Glomerular visceral epithelial cell (primary cell): ENCODE measurements at regions not wholly inside any gene's neighbourhood (a gene's known extent, or its start where the extent isn't known, plus 50 kb on each side); places are given as distances from the start of the nearest gene placed in this dataset.
A peak's percentile ranks its signal among the peaks of the same experiment; 100 is the strongest.
"Not testable (repeated sequence)": the region's sequence is repeated elsewhere in the genome, so short reads cannot be mapped to it uniquely, and the experiment has no call there.

ENCODE experiments used
- DNase-seq: peaks from one replicate; pipeline ENCODE4 v3.0.0-alpha.2; 2016; ENCODE audit errors: extremely low spot score

DNA sequence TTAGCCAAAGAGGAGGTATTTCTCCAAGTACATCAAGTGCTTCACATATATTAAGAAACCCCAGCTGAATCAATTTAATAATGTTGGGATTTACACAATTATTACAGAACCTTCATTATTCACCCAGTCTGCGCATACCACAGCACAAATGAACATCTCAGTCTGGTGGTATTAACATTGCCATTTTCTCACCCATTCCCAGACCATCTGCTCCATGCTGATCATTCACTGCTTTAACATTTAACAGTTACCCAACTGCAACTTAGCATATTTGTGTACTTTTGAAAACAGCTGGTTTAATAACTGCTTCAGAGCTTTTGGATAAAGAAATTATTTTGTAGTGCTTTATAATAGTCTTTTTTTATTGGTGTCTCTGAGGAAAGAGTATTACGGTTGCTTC is 1072.1 kb downstream of the NXPH1 start:
- no peak for DNase-seq

DNA sequence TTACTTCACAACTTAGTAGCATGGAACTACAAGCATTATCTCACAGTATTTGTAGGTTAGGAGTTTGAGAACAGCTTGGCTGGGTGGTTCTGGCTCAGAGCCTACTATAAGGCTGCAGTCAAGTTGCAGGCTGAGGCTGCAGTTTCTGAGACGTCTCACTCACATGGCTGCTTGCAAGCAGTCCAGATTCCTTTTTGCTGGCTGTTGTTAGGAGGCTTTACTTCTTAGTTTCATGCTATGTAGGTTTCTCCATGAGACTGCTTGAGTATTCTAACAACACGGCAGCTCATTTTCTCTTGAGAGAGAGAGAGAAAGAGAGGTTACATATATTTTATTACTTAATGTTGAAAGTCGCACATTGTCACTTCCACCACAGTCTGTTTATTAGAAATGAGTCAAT is 1073.9 kb downstream of the NXPH1 start:
- DNase-seq = no peak

DNA sequence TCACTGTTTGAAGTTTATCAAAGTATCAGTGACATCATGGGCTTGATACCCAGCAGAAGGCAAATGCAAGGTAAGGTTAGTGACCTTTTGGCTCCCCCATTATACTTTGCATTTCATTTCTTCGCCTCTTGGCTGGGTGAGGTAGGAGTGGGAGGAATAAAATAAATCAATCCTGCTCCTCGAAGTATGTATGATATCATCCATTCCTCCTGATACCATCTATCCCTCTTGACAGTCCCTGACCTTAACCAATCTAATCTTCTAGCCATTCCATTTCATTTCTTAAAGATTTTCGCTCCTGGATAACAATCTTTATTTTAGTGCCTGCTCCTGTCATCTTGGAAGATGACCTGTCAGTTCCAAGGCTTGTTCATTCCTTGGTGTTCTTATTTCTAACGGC is 1083.3 kb downstream of the NXPH1 start:
- no peak for DNase-seq

DNA sequence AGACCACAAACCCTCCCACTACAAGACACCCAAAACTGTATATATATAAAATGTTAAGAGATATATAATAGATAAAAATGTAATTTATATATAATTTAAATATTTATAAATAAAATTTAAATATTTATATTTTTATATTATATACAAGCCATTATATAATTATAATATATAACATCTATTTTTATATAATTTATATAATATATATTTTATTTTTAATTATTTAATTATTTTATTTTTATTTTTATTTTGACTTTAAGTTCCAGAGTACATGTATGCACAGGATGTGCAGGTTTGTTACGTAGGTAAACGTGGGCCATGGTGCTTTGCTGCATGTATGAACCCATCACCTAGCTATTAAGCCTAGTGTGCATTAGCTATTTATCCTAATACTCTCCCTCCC is 1090.2 kb downstream of the NXPH1 start:
- DNase-seq = no peak

DNA sequence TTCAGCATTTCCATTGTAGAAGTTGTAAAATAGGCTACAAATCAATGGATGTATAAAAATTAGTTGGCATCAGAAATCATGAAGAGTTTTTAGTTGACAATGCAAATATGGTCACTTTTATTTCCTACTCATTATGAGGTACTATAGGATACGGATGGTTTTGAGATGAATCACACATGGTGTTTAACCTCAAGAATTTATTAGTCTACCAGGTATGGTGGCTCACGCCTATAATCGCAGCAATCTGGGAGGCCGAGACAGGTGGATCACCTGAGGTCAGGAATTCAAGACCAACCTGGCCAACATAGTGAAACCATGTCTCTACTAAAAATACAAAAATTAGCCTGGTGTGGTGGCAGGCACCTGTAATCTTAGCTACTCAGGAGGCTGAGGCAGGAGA is 1119.0 kb downstream of the NXPH1 start:
- DNase-seq = peak; percentile 5

DNA sequence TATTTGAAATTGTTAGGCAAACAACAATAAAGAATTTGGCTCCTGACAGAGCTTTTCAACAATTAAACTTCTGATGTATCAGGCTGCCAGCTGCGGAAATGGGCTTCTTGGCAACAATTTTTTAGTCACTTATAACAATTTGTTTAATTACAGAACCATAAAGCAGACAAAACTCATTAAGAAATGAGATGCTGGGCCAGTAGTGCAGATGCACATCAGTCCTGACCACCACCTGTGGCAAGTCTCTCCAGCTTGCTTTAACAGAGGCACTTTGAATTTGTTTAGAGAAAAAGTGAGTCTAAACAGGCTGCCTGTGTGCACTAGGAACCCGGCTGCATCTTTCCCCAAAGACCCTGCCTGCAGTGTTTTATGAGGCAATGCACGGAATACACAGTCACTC is 1124.4 kb downstream of the NXPH1 start:
- DNase-seq = no peak

DNA sequence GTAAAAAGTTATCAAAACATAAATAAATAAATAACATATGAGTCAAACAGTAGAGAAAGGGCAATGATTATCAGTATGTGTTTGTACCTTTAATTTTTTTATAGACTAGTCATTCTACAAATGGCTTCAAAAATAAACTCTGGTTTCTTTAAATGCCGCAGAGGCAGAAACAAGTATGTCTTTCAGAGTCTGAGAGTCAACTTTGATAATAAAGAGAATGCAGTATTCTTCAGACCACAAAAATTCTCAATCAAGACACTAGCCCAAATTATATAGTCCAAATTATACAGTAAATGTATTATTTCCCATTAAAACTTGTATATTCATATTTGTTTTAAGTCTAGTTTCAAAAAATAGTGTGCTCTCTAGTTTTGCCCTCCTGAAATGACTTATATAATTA is 1142.3 kb downstream of the NXPH1 start:
- DNase-seq = no peak

DNA sequence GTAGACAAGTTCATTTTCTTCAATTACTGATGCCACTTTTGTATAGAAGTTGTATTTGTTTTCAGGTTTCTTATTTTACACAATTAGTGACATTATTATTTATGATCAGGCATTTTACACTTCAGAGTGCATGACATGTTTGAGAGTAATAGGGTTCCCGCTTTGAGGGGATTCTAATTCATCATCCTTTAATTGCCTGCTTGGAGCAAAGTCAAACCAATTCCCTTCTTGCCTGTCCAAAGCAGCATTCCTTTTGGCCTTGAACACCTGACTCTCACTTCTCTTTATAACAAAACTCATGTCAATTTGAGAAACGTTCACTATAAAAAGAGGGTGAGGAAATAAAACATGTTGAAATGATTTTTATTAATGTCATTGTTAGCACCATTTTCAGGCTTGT is 1149.4 kb downstream of the NXPH1 start:
- DNase-seq = no peak

DNA sequence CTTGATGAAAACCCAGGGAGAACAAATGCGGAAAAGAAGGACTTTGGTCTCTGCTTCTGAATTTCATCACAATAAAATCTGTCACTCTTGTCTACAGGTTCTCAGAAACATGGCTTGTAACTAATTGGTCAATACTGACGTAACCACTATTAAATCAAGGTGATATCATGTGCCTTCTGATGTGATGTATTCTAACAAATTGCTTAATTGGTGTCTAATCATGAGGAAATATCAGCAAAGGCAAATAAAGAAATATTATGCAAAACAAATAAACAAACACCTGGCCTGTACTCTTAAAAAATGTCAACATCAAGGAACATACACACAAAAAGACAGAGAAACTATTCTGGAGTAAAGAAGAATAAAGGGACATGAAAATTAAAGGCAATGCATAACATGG is 1165.0 kb downstream of the NXPH1 start:
- no peak for DNase-seq

DNA sequence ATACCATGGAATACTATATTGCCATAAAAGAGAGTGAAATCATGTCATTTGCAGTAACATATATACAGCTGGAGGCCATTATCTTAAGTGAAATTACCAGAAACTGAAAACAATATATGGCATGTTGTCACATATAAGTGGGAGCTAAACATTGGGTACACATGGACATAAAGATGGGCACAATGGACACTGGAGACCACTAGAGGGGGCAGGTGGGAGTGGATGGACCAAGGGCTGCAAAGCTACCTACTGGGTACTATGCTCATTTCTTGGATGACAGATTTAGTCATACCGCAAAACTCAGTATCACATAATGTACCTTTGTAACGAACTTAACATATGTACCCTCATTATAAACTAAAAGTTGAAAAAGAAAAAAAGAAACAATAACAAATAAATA is 1167.6 kb downstream of the NXPH1 start:
- DNase-seq = peak; percentile 6

DNA sequence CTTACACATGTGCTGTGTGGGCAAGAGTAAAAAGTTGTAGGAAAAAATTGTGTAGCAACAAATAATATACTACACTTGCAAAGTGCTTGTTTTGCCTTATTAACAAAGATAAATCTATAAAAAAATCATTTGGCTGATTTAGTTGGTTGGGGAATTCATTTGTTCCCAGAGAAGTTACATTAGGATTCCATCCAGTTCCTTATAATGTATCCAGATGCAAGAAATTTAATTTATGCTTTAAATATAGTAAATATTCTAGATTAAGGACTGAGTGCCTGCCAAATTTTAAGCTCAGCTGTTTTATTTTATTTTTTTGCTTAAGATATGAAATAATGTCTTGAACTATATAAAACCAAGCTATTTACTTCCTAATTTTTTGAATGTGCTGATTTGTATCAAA is 1169.9 kb downstream of the NXPH1 start:
- no peak for DNase-seq

DNA sequence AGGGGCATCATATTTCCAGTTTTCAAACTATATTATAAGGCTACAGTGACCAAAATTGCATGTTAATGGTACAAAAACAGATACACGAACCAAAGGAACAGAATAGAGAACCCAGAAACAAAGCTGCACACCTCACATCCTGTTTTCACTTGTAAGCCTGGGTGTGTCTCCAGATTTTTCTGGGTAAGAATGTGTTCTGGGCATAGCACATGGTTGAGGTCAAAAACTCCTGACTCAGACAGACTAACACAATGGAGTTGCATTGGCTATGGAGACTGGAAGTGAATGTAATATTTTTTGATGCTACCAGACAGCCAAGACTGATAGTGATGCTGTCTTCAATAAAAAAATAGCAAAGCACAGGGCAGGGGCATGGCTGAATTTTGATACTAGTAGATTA is 1175.2 kb downstream of the NXPH1 start:
- DNase-seq = no peak

DNA sequence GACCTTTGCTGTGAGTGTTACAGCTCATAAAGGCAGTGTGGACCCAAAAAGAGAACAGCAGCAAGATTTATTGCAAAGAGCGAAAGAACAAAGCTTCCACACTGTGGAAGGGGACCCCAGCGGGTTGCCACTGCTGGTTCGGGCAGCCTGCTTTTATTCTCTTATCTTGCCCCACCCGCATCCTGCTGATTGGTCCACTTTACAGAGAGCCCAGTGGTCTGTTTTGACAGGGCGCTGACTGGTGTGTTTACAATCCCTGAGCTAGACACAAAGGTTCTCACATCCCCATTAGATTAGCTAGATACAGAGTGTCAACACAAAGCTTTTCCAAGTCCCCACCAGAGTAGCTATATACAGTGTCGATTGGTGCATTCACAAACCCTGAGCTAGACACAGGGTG is 1187.5 kb downstream of the NXPH1 start:
- DNase-seq = not testable (repeated sequence)

DNA sequence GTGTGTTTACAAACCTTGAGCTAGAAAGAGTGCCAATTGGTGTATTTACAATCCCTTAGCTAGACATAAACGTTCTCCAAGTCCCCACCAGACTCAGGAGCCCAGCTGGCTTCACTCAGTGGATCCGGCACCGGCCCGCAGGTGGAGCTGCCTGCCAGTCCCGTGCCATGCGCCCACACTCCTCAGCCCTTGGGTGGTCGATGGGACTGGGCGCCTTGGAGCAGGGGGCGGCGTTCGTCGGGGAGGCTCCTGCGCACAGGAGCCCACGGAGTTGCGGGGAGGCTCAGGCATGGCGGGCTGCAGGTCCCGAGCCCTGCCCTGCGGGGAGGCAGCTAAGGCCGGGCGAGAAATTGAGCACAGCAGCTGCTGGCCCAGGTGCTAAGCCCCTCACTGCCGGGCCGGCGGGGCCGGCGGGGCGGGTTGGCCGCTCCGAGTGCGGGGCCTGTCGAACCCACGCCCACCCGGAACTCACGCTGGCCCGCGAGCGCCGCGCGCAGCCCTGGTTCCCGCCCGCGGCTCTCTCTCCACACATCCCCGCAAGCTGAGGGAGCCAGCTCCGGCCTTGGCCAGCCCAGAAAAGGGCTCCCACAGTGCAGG is 1188.0 kb downstream of the NXPH1 start:
- DNase-seq = not testable (repeated sequence)

DNA sequence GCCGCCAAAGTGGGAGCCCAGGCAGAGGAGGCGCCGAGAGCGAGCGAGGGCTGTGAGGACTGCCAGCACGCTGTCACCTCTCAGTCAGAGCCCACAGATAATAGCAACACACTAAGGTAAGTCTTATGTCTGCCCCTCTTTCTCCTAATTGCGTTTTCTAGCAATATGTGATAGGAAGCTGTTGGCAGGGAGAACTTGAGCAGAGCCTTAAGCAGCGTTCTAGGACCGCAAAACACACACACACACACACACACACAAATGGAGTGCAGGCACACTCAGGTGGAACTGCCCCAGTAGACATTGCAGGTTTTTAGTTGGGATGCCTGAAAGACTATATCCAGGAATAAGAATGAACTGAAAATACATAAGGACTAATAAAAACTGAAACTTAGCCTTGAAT is 1188.5 kb downstream of the NXPH1 start:
- DNase-seq = no peak

DNA sequence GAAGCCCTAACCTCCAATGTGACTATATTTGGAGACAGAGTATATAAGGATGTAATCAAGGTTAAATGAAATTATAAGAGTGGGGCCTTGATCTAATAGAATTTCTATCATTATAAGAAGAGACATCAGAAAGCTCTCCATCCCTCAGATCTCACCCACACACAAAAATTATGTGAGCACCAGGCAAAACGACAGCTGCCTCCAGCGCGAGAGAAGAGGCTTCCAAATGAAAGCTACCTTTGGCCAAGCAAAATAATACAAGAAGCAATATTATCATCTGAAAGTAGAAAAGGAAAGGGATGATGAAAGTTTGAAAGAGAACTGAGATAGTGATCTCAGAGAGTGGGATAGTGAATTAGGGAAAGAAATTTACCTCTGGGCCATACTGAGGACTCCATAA is 1192.5 kb downstream of the NXPH1 start:
- DNase-seq = no peak

DNA sequence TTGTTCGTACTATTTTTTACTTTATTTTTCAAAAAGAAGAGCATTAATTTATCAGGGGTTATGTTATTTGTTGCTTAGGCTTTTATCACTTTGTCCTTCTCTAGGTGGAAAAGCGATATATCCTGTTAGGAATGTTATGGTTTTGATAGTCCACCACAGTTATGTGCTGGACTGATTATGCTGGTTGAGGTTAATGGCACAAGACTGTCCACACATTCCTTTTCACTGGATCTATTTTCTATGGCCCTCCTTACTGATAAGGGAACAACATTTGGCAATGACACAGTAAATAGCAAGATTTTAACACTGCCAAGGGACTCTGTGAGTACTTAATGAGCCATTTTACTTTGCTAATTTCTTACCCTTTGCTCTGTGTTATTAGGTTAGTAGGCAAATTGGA is 1212.3 kb downstream of the NXPH1 start:
- DNase-seq = peak; percentile 46

DNA sequence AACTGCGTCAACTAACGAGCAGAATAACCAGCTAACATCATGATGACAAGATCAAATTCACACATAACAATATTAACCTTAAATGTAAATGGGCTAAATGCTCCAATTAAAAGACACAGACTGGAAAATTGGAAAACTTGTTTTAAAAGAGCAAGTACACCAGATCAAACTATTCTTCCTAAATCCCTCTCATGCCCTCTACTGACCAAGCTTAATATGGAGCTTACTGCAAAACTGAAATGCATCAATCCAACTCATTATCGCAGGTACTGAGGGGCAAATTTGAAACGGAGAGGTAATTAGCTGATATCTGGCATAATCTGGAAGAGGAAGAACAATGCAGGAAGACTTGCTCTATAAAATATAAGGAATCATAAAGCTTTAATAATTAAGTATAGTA is 1223.8 kb downstream of the NXPH1 start:
- DNase-seq = no peak

DNA sequence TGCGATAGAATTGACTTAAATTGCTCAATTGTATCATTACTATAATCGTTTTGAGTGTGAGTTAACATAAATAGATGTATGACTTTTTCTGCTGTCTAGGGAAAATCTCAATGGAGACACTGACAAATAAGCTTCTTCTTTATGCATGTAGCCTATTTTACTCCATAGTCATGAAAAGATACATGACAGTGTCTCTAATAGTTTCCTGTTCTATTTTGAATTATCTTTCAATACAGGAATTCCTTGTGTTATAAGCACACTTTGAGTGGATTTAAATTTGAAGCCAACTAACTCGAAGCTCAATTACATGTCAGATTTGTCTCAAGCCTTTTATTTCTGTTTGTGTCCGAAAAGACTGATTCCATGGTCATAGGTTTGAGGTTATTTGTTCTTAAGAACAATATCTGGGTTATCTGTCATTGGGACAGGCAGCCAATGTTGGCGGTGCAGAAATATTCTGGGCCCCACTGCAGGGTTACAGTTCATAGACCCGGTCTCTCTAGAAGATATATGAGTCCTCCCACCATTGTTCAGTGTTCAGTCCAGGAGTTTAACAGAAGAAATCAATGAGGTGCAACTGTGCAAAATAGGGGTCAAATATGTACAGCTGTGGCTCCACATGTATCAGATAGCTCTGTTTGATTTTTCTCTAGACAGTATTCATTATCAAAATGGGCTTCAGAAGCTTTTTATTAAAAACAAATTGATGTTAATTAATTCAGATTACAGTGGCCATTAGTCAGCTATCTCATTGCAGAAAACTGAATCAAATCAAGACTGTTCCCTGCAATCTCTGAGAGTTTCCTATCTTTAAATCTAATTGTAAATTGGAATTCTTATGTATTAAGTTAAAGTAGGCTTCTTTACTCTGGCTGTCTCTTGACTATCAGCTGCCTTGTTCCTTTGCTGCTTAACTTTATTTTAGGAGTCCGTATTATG is 1238.8 kb downstream of the NXPH1 start:
- DNase-seq = no peak

DNA sequence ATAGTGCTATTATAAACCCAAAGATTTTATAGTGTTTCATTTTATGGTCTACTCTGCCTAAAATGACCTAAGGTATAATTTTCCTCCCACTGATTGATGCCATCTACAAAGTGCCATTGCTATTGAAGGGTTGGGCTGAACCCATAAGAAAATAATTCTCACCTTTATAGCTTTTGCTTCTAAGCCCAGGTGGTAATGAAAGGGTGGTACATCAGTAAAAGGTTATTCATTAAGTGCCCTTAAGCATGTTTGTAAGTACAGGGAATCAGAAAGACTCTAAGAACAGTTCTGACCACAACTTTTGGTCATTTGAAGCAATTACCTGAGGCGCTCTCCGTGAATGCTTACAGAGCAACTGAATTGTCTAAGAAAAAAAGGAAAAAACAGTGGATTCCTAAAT is 1247.3 kb downstream of the NXPH1 start:
- DNase-seq = no peak

DNA sequence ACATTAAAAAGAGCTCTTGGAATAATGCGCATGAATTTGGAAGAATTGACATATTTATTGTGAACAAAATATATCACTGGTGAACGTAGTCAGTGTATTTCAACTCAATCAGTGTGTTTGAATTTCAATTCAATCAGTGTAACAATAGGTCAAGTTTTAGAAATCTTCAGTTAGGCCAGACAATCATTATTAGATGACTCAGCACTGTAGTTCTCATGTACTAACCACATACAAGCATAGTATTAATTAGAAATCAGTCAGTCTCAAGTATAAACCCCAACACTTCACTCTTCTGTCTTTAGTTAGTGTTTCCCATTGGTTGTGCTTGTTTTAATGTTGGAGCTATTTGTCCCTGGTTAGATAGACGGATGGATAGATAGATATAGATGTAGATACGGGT is 1247.9 kb downstream of the NXPH1 start:
- no peak for DNase-seq

DNA sequence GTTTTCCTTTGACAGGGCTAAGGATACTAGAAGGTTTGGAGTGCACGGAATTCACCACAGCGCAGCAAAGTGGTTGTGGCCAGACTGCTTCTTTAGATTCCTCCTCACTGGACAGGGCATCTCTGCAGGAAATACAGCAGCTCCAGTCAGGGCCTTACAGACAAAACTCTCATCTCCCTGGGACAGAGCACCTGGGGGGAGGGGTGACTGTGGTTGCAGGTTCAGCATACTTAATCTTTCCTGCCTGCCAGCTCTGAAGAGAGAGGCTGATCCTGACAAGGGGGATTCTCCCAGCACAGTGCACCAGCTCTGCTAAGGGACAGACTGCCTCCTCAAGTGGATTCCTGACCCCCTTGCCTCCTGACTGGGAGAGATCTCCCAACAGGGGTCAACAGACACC is 1257.9 kb downstream of the NXPH1 start:
- DNase-seq = no peak

DNA sequence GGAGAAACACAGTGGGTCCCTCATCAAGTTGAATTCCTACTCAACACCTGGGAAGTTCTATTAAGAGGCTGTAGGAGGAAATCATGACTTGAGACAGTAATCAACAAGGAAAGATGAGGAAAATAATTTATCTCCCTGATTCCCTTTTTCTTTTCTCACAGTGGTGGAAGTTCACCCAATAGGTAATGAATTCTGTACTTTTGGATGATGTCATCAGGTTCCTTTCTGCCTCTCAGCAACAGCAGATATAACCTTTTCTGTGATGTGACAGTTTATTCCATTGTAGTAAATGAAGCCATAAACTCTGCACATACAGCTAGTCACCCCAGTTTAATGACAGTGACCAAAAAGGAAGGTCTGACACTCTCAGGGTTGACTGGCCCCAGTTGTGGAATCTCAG is 1265.0 kb downstream of the NXPH1 start:
- no peak for DNase-seq

DNA sequence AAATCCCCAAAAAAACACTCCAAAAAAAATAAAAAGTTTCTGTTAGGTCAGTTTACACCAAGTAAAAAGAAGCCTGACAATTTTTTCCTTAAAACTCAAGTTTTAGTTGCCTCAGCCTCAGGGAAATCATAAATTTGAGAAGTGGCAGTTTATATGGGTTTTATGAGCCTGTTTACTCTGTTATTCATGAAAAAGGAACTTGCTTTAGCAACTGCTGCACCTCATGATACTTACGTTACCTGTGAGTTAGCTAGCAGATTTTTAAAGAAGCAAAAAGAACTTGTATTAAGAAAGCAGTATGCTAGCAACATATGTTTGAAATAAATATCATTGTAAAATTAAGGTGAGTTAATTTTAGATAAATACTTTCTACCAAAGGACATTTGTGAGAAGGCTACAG is 1264.5 kb upstream of the PHF14 start:
- no peak for DNase-seq
